ENCODE measurements at regions not wholly inside any gene's neighbourhood (a gene's known extent, or its start where the extent isn't known, plus 50 kb on each side); places are given as distances from the start of the nearest gene placed in this dataset.

GRCh38 chr21:43364261-43364510 lies 62.7 kb downstream of the SIK1 start:
- no peak overlapping the region for H3K27ac Mint-ChIP-seq
- H3K4me3 Mint-ChIP-seq, result no peak overlapping the region
- no peaks in the 10 kb centered on the region for H3K27me3 Mint-ChIP-seq
- H3K4me1 Mint-ChIP-seq, result peaks cover 63% of the 10 kb centered on the region
- no peaks in the 10 kb centered on the region for H3K36me3 Mint-ChIP-seq
- no peak for ATAC-seq
- H3K9me3 Mint-ChIP-seq, result no peaks in the 10 kb centered on the region

GRCh38 chr21:43363506-43364260 lies 63.2 kb downstream of the SIK1 start:
- no peak for ATAC-seq
- Mint-ChIP-seq H3K4me1 (peaks cover 63% of the 10 kb centered on the region), H3K27me3 (no peaks in the 10 kb centered on the region), H3K36me3 (no peaks in the 10 kb centered on the region), H3K9me3 (no peaks in the 10 kb centered on the region), H3K4me3 (no peak overlapping the region), H3K27ac (peak overlapping the region; percentile 90)

GRCh38 chr21:43362915-43363314 lies 64.0 kb downstream of the SIK1 start:
- Mint-ChIP-seq H3K27me3 (no peaks in the 10 kb centered on the region), H3K4me1 (peaks cover 63% of the 10 kb centered on the region), H3K27ac (peak overlapping the region; percentile 90), H3K36me3 (no peaks in the 10 kb centered on the region), H3K9me3 (no peaks in the 10 kb centered on the region), H3K4me3 (peak overlapping the region; percentile 79)
- ATAC-seq, result no peak

- peak overlapping the region; percentile 79 for H3K4me3 Mint-ChIP-seq
- peak; percentile 82 for ATAC-seq
- no peaks in the 10 kb centered on the region for H3K27me3 Mint-ChIP-seq
- peak overlapping the region; percentile 90 for H3K27ac Mint-ChIP-seq
- H3K36me3 Mint-ChIP-seq, result no peaks in the 10 kb centered on the region
- H3K4me1 Mint-ChIP-seq, result peaks cover 62% of the 10 kb centered on the region
- H3K9me3 Mint-ChIP-seq, result no peaks in the 10 kb centered on the region
Measured at GRCh38 chr21:43362321-43362791, 64.6 kb downstream of the SIK1 start.

- H3K27me3 Mint-ChIP-seq, result no peaks in the 10 kb centered on the region
- H3K4me1 Mint-ChIP-seq, result peaks cover 62% of the 10 kb centered on the region
- H3K27ac Mint-ChIP-seq, result peak overlapping the region; percentile 90
- H3K36me3 Mint-ChIP-seq, result no peaks in the 10 kb centered on the region
- no peaks in the 10 kb centered on the region for H3K9me3 Mint-ChIP-seq
- H3K4me3 Mint-ChIP-seq, result peak overlapping the region; percentile 79
- peak; percentile 76 for ATAC-seq
Measured at GRCh38 chr21:43361493-43362296, 65.2 kb downstream of the SIK1 start.

- no peaks in the 10 kb centered on the region for H3K36me3 Mint-ChIP-seq
- H3K9me3 Mint-ChIP-seq, result no peaks in the 10 kb centered on the region
- H3K27me3 Mint-ChIP-seq, result no peaks in the 10 kb centered on the region
- peak overlapping the region; percentile 90 for H3K27ac Mint-ChIP-seq
- ATAC-seq, result no peak
- peaks cover 68% of the 10 kb centered on the region for H3K4me1 Mint-ChIP-seq
- H3K4me3 Mint-ChIP-seq, result peak overlapping the region; percentile 60
Measured at GRCh38 chr21:43361127-43361492, 65.8 kb downstream of the SIK1 start.

GRCh38 chr21:43360441-43361126 lies 66.3 kb downstream of the SIK1 start:
- Mint-ChIP-seq H3K27me3 (no peaks in the 10 kb centered on the region), H3K4me1 (peaks cover 73% of the 10 kb centered on the region), H3K9me3 (no peaks in the 10 kb centered on the region), H3K27ac (peak overlapping the region; percentile 90), H3K36me3 (no peaks in the 10 kb centered on the region), H3K4me3 (no peak overlapping the region)
- ATAC-seq, result no peak

- H3K36me3 Mint-ChIP-seq, result no peaks in the 10 kb centered on the region
- H3K4me1 Mint-ChIP-seq, result peaks cover 82% of the 10 kb centered on the region
- H3K27ac Mint-ChIP-seq, result peak overlapping the region; percentile 90
- no peak for ATAC-seq
- H3K27me3 Mint-ChIP-seq, result no peaks in the 10 kb centered on the region
- H3K4me3 Mint-ChIP-seq, result no peak overlapping the region
- no peaks in the 10 kb centered on the region for H3K9me3 Mint-ChIP-seq
Measured at GRCh38 chr21:43358940-43359822, 67.8 kb downstream of the SIK1 start.

- Mint-ChIP-seq H3K4me3 (no peak overlapping the region), H3K36me3 (no peaks in the 10 kb centered on the region), H3K27me3 (no peaks in the 10 kb centered on the region), H3K27ac (peak overlapping the region; percentile 51), H3K4me1 (peaks cover 89% of the 10 kb centered on the region), H3K9me3 (no peaks in the 10 kb centered on the region)
- ATAC-seq, result no peak
Measured at GRCh38 chr21:43357715-43358430, 69.1 kb downstream of the SIK1 start.

- no peaks in the 10 kb centered on the region for H3K36me3 Mint-ChIP-seq
- no peak overlapping the region for H3K4me3 Mint-ChIP-seq
- no peaks in the 10 kb centered on the region for H3K27me3 Mint-ChIP-seq
- H3K4me1 Mint-ChIP-seq, result peaks cover 86% of the 10 kb centered on the region
- peak overlapping the region; percentile 92 for H3K27ac Mint-ChIP-seq
- peaks cover 4% of the 10 kb centered on the region for H3K9me3 Mint-ChIP-seq
- peak; percentile 50 for ATAC-seq
Measured at GRCh38 chr21:43355925-43356289, 71.0 kb downstream of the SIK1 start.

GRCh38 chr21:43355266-43355924 lies 71.5 kb downstream of the SIK1 start:
- Mint-ChIP-seq H3K4me1 (peaks cover 82% of the 10 kb centered on the region), H3K27me3 (no peaks in the 10 kb centered on the region), H3K4me3 (peak overlapping the region; percentile 5), H3K36me3 (no peaks in the 10 kb centered on the region), H3K27ac (peak overlapping the region; percentile 92), H3K9me3 (peaks cover 4% of the 10 kb centered on the region)
- no peak for ATAC-seq

GRCh38 chr21:43354666-43355065 lies 72.3 kb downstream of the SIK1 start:
- no peaks in the 10 kb centered on the region for H3K27me3 Mint-ChIP-seq
- H3K4me1 Mint-ChIP-seq, result peaks cover 75% of the 10 kb centered on the region
- no peaks in the 10 kb centered on the region for H3K36me3 Mint-ChIP-seq
- H3K4me3 Mint-ChIP-seq, result peak overlapping the region; percentile 21
- peak overlapping the region; percentile 92 for H3K27ac Mint-ChIP-seq
- no peak for ATAC-seq
- peaks cover 4% of the 10 kb centered on the region for H3K9me3 Mint-ChIP-seq

GRCh38 chr21:43354026-43354420 lies 72.9 kb downstream of the SIK1 start:
- Mint-ChIP-seq H3K4me3 (peak overlapping the region; percentile 41), H3K27ac (peak overlapping the region; percentile 92), H3K9me3 (peaks cover 4% of the 10 kb centered on the region), H3K4me1 (peaks cover 68% of the 10 kb centered on the region), H3K36me3 (no peaks in the 10 kb centered on the region), H3K27me3 (no peaks in the 10 kb centered on the region)
- no peak for ATAC-seq

Data from stimulated activated memory B cell treated with anti-CD40 and anti-IgM and Interleukin-4, amounts not matched to agents 10 μg/mL and 1 μg/mL and 100 μg/mL, for 72 hours (primary cell).